GM12873 (cell line): ENCODE measurements at regions not wholly inside any gene's neighbourhood (a gene's known extent, or its start where the extent isn't known, plus 50 kb on each side); places are given as distances from the start of the nearest gene placed in this dataset.

Experiments
- CTCF ChIP-seq: IDR thresholded peaks from 2 replicates; pipeline ENCODE4 v1.5.1; 2012; ENCODE audit warnings: low read depth, mild to moderate bottlenecking, moderate library complexity, low read length, control low read depth; ENCODE audit not compliant: insufficient read depth; ENCODE audit errors: missing control alignments

- no peak for TF ChIP-seq CTCF
These were observed 378.9 kb upstream of the HNRNPA3 start for GRCh38 chr2:176833671-176834070.

GRCh38 chr2:176834226-176834625, 378.4 kb upstream of the HNRNPA3 start:
- TF ChIP-seq CTCF, result no peak

GRCh38 chr2:176843208-176843607, 369.4 kb upstream of the HNRNPA3 start:
- no peak for TF ChIP-seq CTCF

- no peak for TF ChIP-seq CTCF
These were observed 368.1 kb upstream of the HNRNPA3 start for GRCh38 chr2:176844461-176844860.

- no peak for TF ChIP-seq CTCF
These were observed 366.9 kb upstream of the HNRNPA3 start for GRCh38 chr2:176845718-176846117.

GRCh38 chr2:176847575-176847974, 365.0 kb upstream of the HNRNPA3 start:
- no peak for TF ChIP-seq CTCF

- no peak for TF ChIP-seq CTCF
These were observed 363.8 kb upstream of the HNRNPA3 start for GRCh38 chr2:176848844-176849243.
